ENCODE measurements at regions not wholly inside any gene's neighbourhood (a gene's known extent, or its start where the extent isn't known, plus 50 kb on each side); places are given as distances from the start of the nearest gene placed in this dataset.

- no peaks in the 10 kb centered on the region for H3K27me3 ChIP-seq
- H3K9me3 ChIP-seq, result no peaks in the 10 kb centered on the region
- no peaks in the 10 kb centered on the region for H3K36me3 ChIP-seq
- H3K4me3 ChIP-seq (ENCODE audit: low read depth, low read length), result no peak overlapping the region
- DNase-seq, result no peak
- TF ChIP-seq CTCF (IDR thresholded peaks at IDR 0.05; ENCODE audit: low read depth, low read length), result no peak
- no peaks in the 10 kb centered on the region for H3K4me1 ChIP-seq
Measured at GRCh38 chr2:150276737-150277136, 210.7 kb downstream of the RND3 start.

- no peaks in the 10 kb centered on the region for H3K27me3 ChIP-seq
- H3K9me3 ChIP-seq, result no peaks in the 10 kb centered on the region
- no peak for DNase-seq
- TF ChIP-seq CTCF (IDR thresholded peaks at IDR 0.05; ENCODE audit: low read depth, low read length), result no peak
- H3K4me3 ChIP-seq (ENCODE audit: low read depth, low read length), result no peak overlapping the region
- no peaks in the 10 kb centered on the region for H3K4me1 ChIP-seq
- no peaks in the 10 kb centered on the region for H3K36me3 ChIP-seq
Measured at GRCh38 chr2:150274108-150274507, 213.4 kb downstream of the RND3 start.

GRCh38 chr2:150271952-150272802, 215.3 kb downstream of the RND3 start:
- H3K4me3 ChIP-seq (ENCODE audit: low read depth, low read length), result no peak overlapping the region
- no peaks in the 10 kb centered on the region for H3K9me3 ChIP-seq
- no peaks in the 10 kb centered on the region for H3K4me1 ChIP-seq
- no peaks in the 10 kb centered on the region for H3K36me3 ChIP-seq
- H3K27me3 ChIP-seq, result no peaks in the 10 kb centered on the region
- no peak for DNase-seq
- TF ChIP-seq CTCF (IDR thresholded peaks at IDR 0.05; ENCODE audit: low read depth, low read length), result no peak

- DNase-seq, result no peak
- H3K27me3 ChIP-seq, result no peaks in the 10 kb centered on the region
- no peaks in the 10 kb centered on the region for H3K36me3 ChIP-seq
- H3K9me3 ChIP-seq, result no peaks in the 10 kb centered on the region
- no peak for TF ChIP-seq CTCF (IDR thresholded peaks at IDR 0.05; ENCODE audit: low read depth, low read length)
- H3K4me1 ChIP-seq, result no peaks in the 10 kb centered on the region
- no peak overlapping the region for H3K4me3 ChIP-seq (ENCODE audit: low read depth, low read length)
Measured at GRCh38 chr2:150267651-150268415, 219.6 kb downstream of the RND3 start.

- no peaks in the 10 kb centered on the region for H3K27me3 ChIP-seq
- no peak overlapping the region for H3K4me3 ChIP-seq (ENCODE audit: low read depth, low read length)
- TF ChIP-seq CTCF (IDR thresholded peaks at IDR 0.05; ENCODE audit: low read depth, low read length), result no peak
- no peaks in the 10 kb centered on the region for H3K9me3 ChIP-seq
- no peaks in the 10 kb centered on the region for H3K36me3 ChIP-seq
- H3K4me1 ChIP-seq, result no peaks in the 10 kb centered on the region
- DNase-seq, result no peak
Measured at GRCh38 chr2:150266931-150267330, 220.5 kb downstream of the RND3 start.

GRCh38 chr2:150264442-150264841, 223.0 kb downstream of the RND3 start:
- no peaks in the 10 kb centered on the region for H3K9me3 ChIP-seq
- no peak for DNase-seq
- no peak for TF ChIP-seq CTCF (IDR thresholded peaks at IDR 0.05; ENCODE audit: low read depth, low read length)

More at GRCh38 chr2:150264442-150264841, 223.0 kb downstream of the RND3 start:
- H3K4me1 ChIP-seq, result no peaks in the 10 kb centered on the region
- H3K4me3 ChIP-seq (ENCODE audit: low read depth, low read length), result no peak overlapping the region
- no peaks in the 10 kb centered on the region for H3K36me3 ChIP-seq
- no peaks in the 10 kb centered on the region for H3K27me3 ChIP-seq

Data from BE2C (cell line).